ENCODE measurements at regions not wholly inside any gene's neighbourhood (a gene's known extent, or its start where the extent isn't known, plus 50 kb on each side); places are given as distances from the start of the nearest gene placed in this dataset.
A peak's percentile ranks its signal among the peaks of the same experiment; 100 is the strongest.

- Mint-ChIP-seq H3K27me3 (ENCODE audit: low read depth) (no peaks in the 10 kb centered on the region), H3K9me3 (peaks cover 1% of the 10 kb centered on the region), H3K36me3 (ENCODE audit: low read depth) (peaks cover 2% of the 10 kb centered on the region), H3K4me1 (peaks cover 21% of the 10 kb centered on the region), H3K27ac (ENCODE audit: unreplicated experiment) (no peak overlapping the region), H3K4me3 (no peak overlapping the region)
- TF ChIP-seq CTCF (conservative IDR thresholded peaks at IDR 0.05) = no peak
- no peak for DNase-seq (ENCODE audit: low read depth, low spot score)
Measured at GRCh38 chr2:226578373-226578772, 221.2 kb downstream of the IRS1 start.

GRCh38 chr2:226575928-226576327 lies 223.7 kb downstream of the IRS1 start:
- Mint-ChIP-seq H3K27me3 (ENCODE audit: low read depth) (no peaks in the 10 kb centered on the region), H3K9me3 (peaks cover 3% of the 10 kb centered on the region), H3K36me3 (ENCODE audit: low read depth) (no peaks in the 10 kb centered on the region), H3K4me1 (peaks cover 1% of the 10 kb centered on the region), H3K27ac (ENCODE audit: unreplicated experiment) (no peak overlapping the region), H3K4me3 (no peak overlapping the region)
- no peak for DNase-seq (ENCODE audit: low read depth, low spot score)
- no peak for TF ChIP-seq CTCF (conservative IDR thresholded peaks at IDR 0.05)

- no peak for TF ChIP-seq CTCF (conservative IDR thresholded peaks at IDR 0.05)
- Mint-ChIP-seq H3K27ac (ENCODE audit: unreplicated experiment) (peak overlapping the region; percentile 79), H3K27me3 (ENCODE audit: low read depth) (no peaks in the 10 kb centered on the region), H3K36me3 (ENCODE audit: low read depth) (no peaks in the 10 kb centered on the region), H3K4me3 (no peak overlapping the region), H3K4me1 (no peaks in the 10 kb centered on the region), H3K9me3 (peaks cover 3% of the 10 kb centered on the region)
- no peak for DNase-seq (ENCODE audit: low read depth, low spot score)
Measured at GRCh38 chr2:226573158-226573557, 226.5 kb downstream of the IRS1 start.

- no peak for TF ChIP-seq CTCF (conservative IDR thresholded peaks at IDR 0.05)
- Mint-ChIP-seq H3K4me3 (no peak overlapping the region), H3K9me3 (no peaks in the 10 kb centered on the region), H3K36me3 (ENCODE audit: low read depth) (no peaks in the 10 kb centered on the region), H3K4me1 (no peaks in the 10 kb centered on the region), H3K27me3 (ENCODE audit: low read depth) (no peaks in the 10 kb centered on the region), H3K27ac (ENCODE audit: unreplicated experiment) (no peak overlapping the region)
- DNase-seq (ENCODE audit: low read depth, low spot score) = no peak
Measured at GRCh38 chr2:226564667-226565066, 235.0 kb downstream of the IRS1 start.

GRCh38 chr2:226561962-226562361 lies 237.7 kb downstream of the IRS1 start:
- DNase-seq (ENCODE audit: low read depth, low spot score) = no peak
- Mint-ChIP-seq H3K4me3 (no peak overlapping the region), H3K36me3 (ENCODE audit: low read depth) (no peaks in the 10 kb centered on the region), H3K27me3 (ENCODE audit: low read depth) (no peaks in the 10 kb centered on the region), H3K4me1 (no peaks in the 10 kb centered on the region), H3K27ac (ENCODE audit: unreplicated experiment) (no peak overlapping the region), H3K9me3 (no peaks in the 10 kb centered on the region)
- no peak for TF ChIP-seq CTCF (conservative IDR thresholded peaks at IDR 0.05)

- Mint-ChIP-seq H3K9me3 (no peaks in the 10 kb centered on the region), H3K27ac (ENCODE audit: unreplicated experiment) (no peak overlapping the region), H3K4me1 (no peaks in the 10 kb centered on the region), H3K27me3 (ENCODE audit: low read depth) (no peaks in the 10 kb centered on the region), H3K4me3 (no peak overlapping the region), H3K36me3 (ENCODE audit: low read depth) (no peaks in the 10 kb centered on the region)
- TF ChIP-seq CTCF (conservative IDR thresholded peaks at IDR 0.05) = no peak
- DNase-seq (ENCODE audit: low read depth, low spot score) = no peak
Measured at GRCh38 chr2:226560325-226560724, 239.3 kb downstream of the IRS1 start.
